ENCODE measurements at regions not wholly inside any gene's neighbourhood (a gene's known extent, or its start where the extent isn't known, plus 50 kb on each side); places are given as distances from the start of the nearest gene placed in this dataset.

DNA sequence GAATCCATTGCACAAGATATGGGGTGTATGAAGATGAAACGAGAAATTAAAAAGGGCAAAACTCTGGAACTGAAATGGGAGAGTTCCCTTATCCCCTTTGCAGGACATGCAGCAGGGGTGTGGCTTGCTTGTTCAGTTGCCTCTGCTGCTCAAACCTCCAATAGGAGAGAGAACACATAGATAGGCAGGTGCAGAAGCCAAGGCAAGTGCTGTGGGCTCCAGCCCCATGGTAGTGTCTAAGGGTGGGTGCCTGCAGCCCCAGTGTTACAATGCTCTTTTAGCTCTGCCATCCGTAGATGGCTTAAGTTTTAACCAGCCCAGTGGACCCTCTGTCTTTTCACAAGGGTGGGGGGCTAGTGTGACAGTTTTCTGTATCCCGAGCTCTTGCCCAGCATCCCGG is 69.7 kb downstream of the CMAS start:
- no peak for DNase-seq (ENCODE audit: low read depth)
- H3K4me3 ChIP-seq (ENCODE audit: low read depth, low read length): no peak overlapping the region
- no peak for TF ChIP-seq MAX (IDR thresholded peaks at IDR 0.05; ENCODE audit: low read depth, low read length)
- no peak for TF ChIP-seq MYC (IDR thresholded peaks at IDR 0.05; ENCODE audit: low read depth, low read length)
- TF ChIP-seq, protein P1, sequence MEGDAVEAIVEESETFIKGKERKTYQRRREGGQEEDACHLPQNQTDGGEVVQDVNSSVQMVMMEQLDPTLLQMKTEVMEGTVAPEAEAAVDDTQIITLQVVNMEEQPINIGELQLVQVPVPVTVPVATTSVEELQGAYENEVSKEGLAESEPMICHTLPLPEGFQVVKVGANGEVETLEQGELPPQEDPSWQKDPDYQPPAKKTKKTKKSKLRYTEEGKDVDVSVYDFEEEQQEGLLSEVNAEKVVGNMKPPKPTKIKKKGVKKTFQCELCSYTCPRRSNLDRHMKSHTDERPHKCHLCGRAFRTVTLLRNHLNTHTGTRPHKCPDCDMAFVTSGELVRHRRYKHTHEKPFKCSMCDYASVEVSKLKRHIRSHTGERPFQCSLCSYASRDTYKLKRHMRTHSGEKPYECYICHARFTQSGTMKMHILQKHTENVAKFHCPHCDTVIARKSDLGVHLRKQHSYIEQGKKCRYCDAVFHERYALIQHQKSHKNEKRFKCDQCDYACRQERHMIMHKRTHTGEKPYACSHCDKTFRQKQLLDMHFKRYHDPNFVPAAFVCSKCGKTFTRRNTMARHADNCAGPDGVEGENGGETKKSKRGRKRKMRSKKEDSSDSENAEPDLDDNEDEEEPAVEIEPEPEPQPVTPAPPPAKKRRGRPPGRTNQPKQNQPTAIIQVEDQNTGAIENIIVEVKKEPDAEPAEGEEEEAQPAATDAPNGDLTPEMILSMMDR (IDR thresholded peaks at IDR 0.05; ENCODE audit: low read depth, low read length): no peak
- TF ChIP-seq POLR2A (IDR thresholded peaks at IDR 0.05; ENCODE audit: extremely low read depth, insufficient read length): no peak

- TF ChIP-seq POLR2A (IDR thresholded peaks at IDR 0.05; ENCODE audit: extremely low read depth, insufficient read length) (no peak), MYC (IDR thresholded peaks at IDR 0.05; ENCODE audit: low read depth, low read length) (no peak), MAX (IDR thresholded peaks at IDR 0.05; ENCODE audit: low read depth, low read length) (no peak)
- TF ChIP-seq, protein P1 (IDR thresholded peaks at IDR 0.05; ENCODE audit: low read depth, low read length): no peak
- DNase-seq (ENCODE audit: low read depth): no peak
Observed at GRCh38 chr12:22116376-22116775, 70.4 kb downstream of the CMAS start.

DNA sequence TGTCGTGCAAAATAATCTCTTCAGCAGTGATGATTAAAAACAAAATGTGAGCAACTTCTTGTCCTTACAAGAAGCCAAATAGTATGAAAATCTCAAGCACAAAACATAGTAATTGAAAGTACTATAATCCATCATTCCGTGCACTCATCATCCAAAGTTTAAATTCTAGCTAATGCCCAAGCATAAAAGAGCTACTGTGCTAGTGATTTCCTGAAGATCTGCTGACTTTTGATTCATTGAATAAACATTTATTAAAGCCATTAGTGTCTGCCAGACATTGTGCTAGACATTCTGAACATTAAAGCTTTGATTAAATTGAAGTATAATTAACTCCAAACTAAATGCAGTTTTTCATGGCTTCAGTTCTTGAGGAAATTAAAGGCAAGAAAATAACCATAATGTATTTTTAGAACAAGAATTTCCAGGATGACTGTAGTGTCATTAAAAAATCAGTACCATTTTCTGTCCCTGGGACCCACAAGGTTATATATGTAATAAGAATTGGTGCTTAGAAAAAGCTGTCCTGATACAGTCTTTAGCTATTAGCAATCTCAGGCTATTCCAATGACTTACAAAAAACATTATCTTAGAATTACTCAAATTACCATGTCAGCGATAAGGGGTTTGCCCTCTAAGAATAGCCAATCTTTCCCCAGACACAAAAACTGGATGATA is 71.7 kb downstream of the CMAS start:
- TF ChIP-seq MAX (IDR thresholded peaks at IDR 0.05; ENCODE audit: low read depth, low read length) (no peak), POLR2A (IDR thresholded peaks at IDR 0.05; ENCODE audit: extremely low read depth, insufficient read length) (no peak), MYC (IDR thresholded peaks at IDR 0.05; ENCODE audit: low read depth, low read length) (no peak)
- TF ChIP-seq, protein P1 (IDR thresholded peaks at IDR 0.05; ENCODE audit: low read depth, low read length): no peak
- no peak overlapping the region for H3K4me3 ChIP-seq (ENCODE audit: low read depth, low read length)
- DNase-seq (ENCODE audit: low read depth): no peak

More at GRCh38 chr12:22116376-22116775, 70.4 kb downstream of the CMAS start:
- H3K4me3 ChIP-seq (ENCODE audit: low read depth, low read length): no peak overlapping the region

- no peak overlapping the region for H3K4me3 ChIP-seq (ENCODE audit: low read depth, low read length)
- no peak for DNase-seq (ENCODE audit: low read depth)
- no peak for TF ChIP-seq MYC (IDR thresholded peaks at IDR 0.05; ENCODE audit: low read depth, low read length)
- TF ChIP-seq, protein P1 (IDR thresholded peaks at IDR 0.05; ENCODE audit: low read depth, low read length): no peak
- no peak for TF ChIP-seq POLR2A (IDR thresholded peaks at IDR 0.05; ENCODE audit: extremely low read depth, insufficient read length)
- no peak for TF ChIP-seq MAX (IDR thresholded peaks at IDR 0.05; ENCODE audit: low read depth, low read length)
Observed at GRCh38 chr12:22118238-22118790, 72.3 kb downstream of the CMAS start.

GRCh38 chr12:22121224-22121623 is 75.2 kb downstream of the CMAS start:
- peak; percentile 33 for DNase-seq (ENCODE audit: low read depth)
- no peak overlapping the region for H3K4me3 ChIP-seq (ENCODE audit: low read depth, low read length)
- TF ChIP-seq MAX (IDR thresholded peaks at IDR 0.05; ENCODE audit: low read depth, low read length): peak; percentile 34; the same call in 1 of the 2 replicates
- TF ChIP-seq, protein P1 (IDR thresholded peaks at IDR 0.05; ENCODE audit: low read depth, low read length): peak; percentile 65
- no peak for TF ChIP-seq MYC (IDR thresholded peaks at IDR 0.05; ENCODE audit: low read depth, low read length)
- TF ChIP-seq POLR2A (IDR thresholded peaks at IDR 0.05; ENCODE audit: extremely low read depth, insufficient read length): no peak
